ENCODE measurements at regions not wholly inside any gene's neighbourhood (a gene's known extent, or its start where the extent isn't known, plus 50 kb on each side); places are given as distances from the start of the nearest gene placed in this dataset.

- TF ChIP-seq EP300 (IDR thresholded peaks at IDR 0.05) (no peak), POLR2AphosphoS5 (IDR thresholded peaks at IDR 0.05) (no peak)
Measured at GRCh38 chr10:58089739-58090138, 178.0 kb downstream of the IPMK start.

All from stomach (tissue), 4 donors.